ENCODE measurements at regions not wholly inside any gene's neighbourhood (a gene's known extent, or its start where the extent isn't known, plus 50 kb on each side); places are given as distances from the start of the nearest gene placed in this dataset.

DNA sequence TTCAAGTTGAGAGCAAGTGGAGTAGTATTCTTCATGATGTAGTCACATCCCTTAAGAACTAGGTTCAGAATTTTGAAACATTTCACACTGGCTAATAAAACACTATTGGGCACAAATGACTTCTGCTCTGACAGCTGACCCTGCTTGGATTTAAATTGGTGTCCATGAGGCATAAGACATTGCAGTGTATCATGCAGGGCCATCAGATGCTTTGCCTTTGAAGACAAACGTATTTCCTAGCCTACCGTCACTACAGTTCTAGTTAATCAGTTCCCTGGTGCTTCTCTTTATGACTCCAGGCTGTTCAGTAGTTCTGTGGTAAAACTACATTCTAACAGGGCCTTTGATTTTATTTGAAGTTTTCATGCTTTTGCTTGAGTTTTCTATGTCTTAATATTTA is 168.5 kb upstream of the ZNF804B start:
- H3K4me1 Mint-ChIP-seq: no peaks in the 10 kb centered on the region

DNA sequence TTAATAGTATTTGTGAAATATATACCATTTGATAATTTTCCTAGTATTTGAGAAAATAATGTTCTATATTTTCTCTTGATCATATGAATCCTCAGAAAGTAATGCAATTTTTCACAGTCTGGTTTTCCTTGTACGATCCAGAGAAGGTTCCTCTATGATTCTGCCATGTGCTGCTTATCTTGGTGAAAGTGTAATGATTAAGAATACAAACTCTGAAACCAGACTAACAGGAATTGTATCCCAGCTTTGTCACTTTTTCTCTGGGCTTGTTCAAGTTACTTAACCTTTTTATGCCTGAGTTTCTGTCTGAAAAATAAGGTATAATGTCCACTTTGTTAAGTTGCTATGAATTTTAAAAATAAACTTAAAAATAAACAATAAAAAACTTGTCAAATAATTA is 169.6 kb upstream of the ZNF804B start:
- intact Hi-C loops (cut with micrococcal nuclease): no loop called here
- Histone ChIP-seq H4K20me1 (ENCODE audit: insufficient read depth, low read length) (no peaks in the 10 kb centered on the region), H3K9me3 (replicated peaks in 1 of 2; ENCODE audit: control insufficient read depth in 1 of 2, insufficient read depth in 1 of 2, low read length in 2 of 2) (peaks cover 0 to 5% of the 10 kb centered on the region in 2 donors), H3K36me3 (replicated peaks in 1 of 2; ENCODE audit: control insufficient read depth in 1 of 2, insufficient read depth in 2 of 2, low read length in 2 of 2) (no peaks in the 10 kb centered on the region), H3K79me2 (ENCODE audit: insufficient read depth, low read length) (no peaks in the 10 kb centered on the region), H3K4me3 (replicated peaks in 1 of 3; ENCODE audit: low read depth in 2 of 3, low read length in 3 of 3) (no peak overlapping the region), H3K27ac (ENCODE audit: low read depth in 1 of 2, low read length in 2 of 2) (no peak overlapping the region), H3K27me3 (ENCODE audit: control insufficient read depth in 2 of 2, insufficient read depth in 2 of 2, low read length in 2 of 2) (no peaks in the 10 kb centered on the region), H3K9ac (ENCODE audit: insufficient read depth, low read length, poor library complexity, severe bottlenecking) (no peak overlapping the region), H3K4me2 (replicated peaks; ENCODE audit: extremely low read depth, low read length, poor library complexity, severe bottlenecking) (no peak overlapping the region), H3K4me1 (ENCODE audit: control insufficient read depth in 1 of 2, insufficient read depth in 2 of 2, low read length in 2 of 2) (no peaks in the 10 kb centered on the region), H2AFZ (ENCODE audit: insufficient read depth, low read depth, low read length, poor library complexity, severe bottlenecking) (no peak overlapping the region)
- H3K4me1 Mint-ChIP-seq: no peaks in the 10 kb centered on the region
- DNase-seq: no peak
- no peaks in the 10 kb centered on the region for H3K36me3 Mint-ChIP-seq
- peaks cover 0 to 2% (median 0%) of the 10 kb centered on the region in 3 donors for H3K27me3 Mint-ChIP-seq (ENCODE audit: low read depth in 3 of 3)
- WGBS (ENCODE audit: insufficient coverage): no CpG with 5 or more reads among the region's 1 CpG
- H3K27ac Mint-ChIP-seq: no peak overlapping the region
- H3K4me3 Mint-ChIP-seq: no peak overlapping the region
- H3K9me3 Mint-ChIP-seq: peaks cover 0 to 8% (median 2%) of the 10 kb centered on the region in 7 donors
- TF ChIP-seq, protein P1, sequence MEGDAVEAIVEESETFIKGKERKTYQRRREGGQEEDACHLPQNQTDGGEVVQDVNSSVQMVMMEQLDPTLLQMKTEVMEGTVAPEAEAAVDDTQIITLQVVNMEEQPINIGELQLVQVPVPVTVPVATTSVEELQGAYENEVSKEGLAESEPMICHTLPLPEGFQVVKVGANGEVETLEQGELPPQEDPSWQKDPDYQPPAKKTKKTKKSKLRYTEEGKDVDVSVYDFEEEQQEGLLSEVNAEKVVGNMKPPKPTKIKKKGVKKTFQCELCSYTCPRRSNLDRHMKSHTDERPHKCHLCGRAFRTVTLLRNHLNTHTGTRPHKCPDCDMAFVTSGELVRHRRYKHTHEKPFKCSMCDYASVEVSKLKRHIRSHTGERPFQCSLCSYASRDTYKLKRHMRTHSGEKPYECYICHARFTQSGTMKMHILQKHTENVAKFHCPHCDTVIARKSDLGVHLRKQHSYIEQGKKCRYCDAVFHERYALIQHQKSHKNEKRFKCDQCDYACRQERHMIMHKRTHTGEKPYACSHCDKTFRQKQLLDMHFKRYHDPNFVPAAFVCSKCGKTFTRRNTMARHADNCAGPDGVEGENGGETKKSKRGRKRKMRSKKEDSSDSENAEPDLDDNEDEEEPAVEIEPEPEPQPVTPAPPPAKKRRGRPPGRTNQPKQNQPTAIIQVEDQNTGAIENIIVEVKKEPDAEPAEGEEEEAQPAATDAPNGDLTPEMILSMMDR (IDR thresholded peaks at IDR 0.05): no peak

More for the DNA sequence above, 168.5 kb upstream of the ZNF804B start:
- Histone ChIP-seq H4K20me1 (ENCODE audit: insufficient read depth, low read length) (no peaks in the 10 kb centered on the region), H3K27me3 (ENCODE audit: control insufficient read depth in 2 of 2, insufficient read depth in 2 of 2, low read length in 2 of 2) (no peaks in the 10 kb centered on the region), H3K4me3 (replicated peaks in 1 of 3; ENCODE audit: low read depth in 2 of 3, low read length in 3 of 3) (no peak overlapping the region), H3K36me3 (replicated peaks in 1 of 2; ENCODE audit: control insufficient read depth in 1 of 2, insufficient read depth in 2 of 2, low read length in 2 of 2) (no peaks in the 10 kb centered on the region), H3K9me3 (replicated peaks in 1 of 2; ENCODE audit: control insufficient read depth in 1 of 2, insufficient read depth in 1 of 2, low read length in 2 of 2) (peaks cover 0 to 5% of the 10 kb centered on the region in 2 donors), H3K27ac (ENCODE audit: low read depth in 1 of 2, low read length in 2 of 2) (no peak overlapping the region), H3K4me1 (ENCODE audit: control insufficient read depth in 1 of 2, insufficient read depth in 2 of 2, low read length in 2 of 2) (no peaks in the 10 kb centered on the region), H3K9ac (ENCODE audit: insufficient read depth, low read length, poor library complexity, severe bottlenecking) (no peak overlapping the region), H2AFZ (ENCODE audit: insufficient read depth, low read depth, low read length, poor library complexity, severe bottlenecking) (no peak overlapping the region), H3K79me2 (ENCODE audit: insufficient read depth, low read length) (no peaks in the 10 kb centered on the region), H3K4me2 (replicated peaks; ENCODE audit: extremely low read depth, low read length, poor library complexity, severe bottlenecking) (no peak overlapping the region)
- TF ChIP-seq, protein P1 (IDR thresholded peaks at IDR 0.05): no peak
- no peaks in the 10 kb centered on the region for H3K36me3 Mint-ChIP-seq
- peaks cover 0 to 2% (median 0%) of the 10 kb centered on the region in 3 donors for H3K27me3 Mint-ChIP-seq (ENCODE audit: low read depth in 3 of 3)
- no peak for DNase-seq
- no peak overlapping the region for H3K4me3 Mint-ChIP-seq
- intact Hi-C loops (cut with micrococcal nuclease): no loop called here
- WGBS (ENCODE audit: insufficient coverage): no CpG with 5 or more reads among the region's 2 CpGs
- H3K27ac Mint-ChIP-seq: no peak overlapping the region
- peaks cover 0 to 9% (median 2%) of the 10 kb centered on the region in 7 donors for H3K9me3 Mint-ChIP-seq
